Transverse colon (tissue), 4 donors: ENCODE measurements at regions not wholly inside any gene's neighbourhood (a gene's known extent, or its start where the extent isn't known, plus 50 kb on each side); places are given as distances from the start of the nearest gene placed in this dataset.

Experiments used
- CTCF ChIP-seq, 5 experiments: fragments of 200-600 bp in 3 of 5; fragments of 450-650 bp in 2 of 5; sonication (generic) in 3 of 5; IDR thresholded peaks; 1 replicate in 2 of 5; 2 replicates in 3 of 5; pipeline ENCODE4 v1.5.1; 2016 to 2017; ENCODE audit warnings: antibody characterized with exemption in 5 of 5, inconsistent platforms in 3 of 5, mild to moderate bottlenecking in 2 of 5, moderate library complexity in 1 of 5
- POLR2A ChIP-seq: fragments of 450-650 bp; IDR thresholded peaks from one replicate; pipeline ENCODE4 v1.6.1; 2016; ENCODE audit warnings: antibody characterized with exemption, mild to moderate bottlenecking, moderate library complexity
- POLR2AphosphoS5 ChIP-seq, 3 donors: sonication (generic); formaldehyde crosslinking; IDR thresholded peaks; one replicate each; pipeline ENCODE4 v1.6.1; 2016; ENCODE audit warnings: antibody characterized with exemption in 3 of 3

GRCh38 chr4:111215755-111216154 is 592.9 kb upstream of the PITX2 start:
- TF ChIP-seq CTCF (IDR thresholded peaks at IDR 0.05) (no peak), POLR2AphosphoS5 (IDR thresholded peaks at IDR 0.05) (no peak), POLR2A (no peak)
